ENCODE measurements at regions not wholly inside any gene's neighbourhood (a gene's known extent, or its start where the extent isn't known, plus 50 kb on each side); places are given as distances from the start of the nearest gene placed in this dataset.

DNA sequence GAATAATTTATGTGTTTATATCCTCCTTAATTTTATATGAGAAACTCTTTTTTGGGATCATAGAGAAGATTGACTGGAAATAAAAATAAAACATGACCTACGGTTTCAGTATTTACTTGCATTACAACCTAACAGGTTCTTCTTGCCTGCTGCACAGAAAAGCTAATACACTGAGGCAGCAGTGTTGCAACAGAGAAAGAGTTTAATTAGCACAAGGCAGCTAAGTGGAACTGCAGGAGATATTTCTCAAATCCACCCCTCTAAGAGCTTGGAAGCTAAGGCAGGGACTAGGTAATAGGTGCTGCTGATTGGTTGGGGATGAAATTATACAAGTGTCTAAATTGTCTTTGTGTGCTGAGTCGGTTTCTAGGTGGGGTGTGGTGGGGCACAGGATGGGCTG, 380.9 kb downstream of the DIRAS2 start:
- Histone ChIP-seq H3K23ac (ENCODE audit: low read length in 2 of 2) (no peak overlapping the region), H3K9ac (ENCODE audit: low read length) (no peak overlapping the region), H3K18ac (ENCODE audit: low read depth in 1 of 2, low read length in 2 of 2) (no peak overlapping the region), H3K4me2 (ENCODE audit: low read length, poor library complexity, severe bottlenecking) (no peak overlapping the region), H2AFZ (ENCODE audit: low read depth, low read length) (no peak overlapping the region), H2BK5ac (ENCODE audit: low read depth, low read length, poor library complexity, severe bottlenecking) (no peak overlapping the region), H2AK5ac (ENCODE audit: low read length, severe bottlenecking) (no peak overlapping the region), H4K91ac (ENCODE audit: low read length) (no peak overlapping the region), H4K8ac (ENCODE audit: low read length) (no peak overlapping the region), H3K14ac (ENCODE audit: low read length in 2 of 2) (no peak overlapping the region), H2BK15ac (ENCODE audit: low read depth, poor library complexity, severe bottlenecking) (no peak overlapping the region), H3K79me1 (replicated peaks; ENCODE audit: low read length, poor library complexity, severe bottlenecking) (no peaks in the 10 kb centered on the region), H3K4ac (ENCODE audit: low read depth in 1 of 2, low read length in 2 of 2) (no peak overlapping the region), H2BK120ac (ENCODE audit: low read depth, low read length) (no peak overlapping the region), H2BK12ac (ENCODE audit: low read length in 2 of 2) (no peak overlapping the region), H3K9me3 (ENCODE audit: control insufficient read depth, low read length) (peaks cover 21% of the 10 kb centered on the region), H3K4me1 (ENCODE audit: control insufficient read depth, insufficient read depth, low read depth, low read length) (no peaks in the 10 kb centered on the region), H3K27ac (ENCODE audit: low read length, poor library complexity, severe bottlenecking) (no peak overlapping the region), H3K27me3 (ENCODE audit: control insufficient read depth in 1 of 2, insufficient read depth in 1 of 2, low read length in 2 of 2) (no peaks in the 10 kb centered on the region), H3K36me3 (ENCODE audit: control insufficient read depth in 1 of 2, insufficient read depth in 2 of 2, low read depth in 1 of 2, low read length in 2 of 2) (no peaks in the 10 kb centered on the region), H3K4me3 (ENCODE audit: insufficient read depth in 1 of 2, low read depth in 1 of 2, low read length in 2 of 2) (no peak overlapping the region)
- 51% methylated on average over 1 of the region's 2 CpGs for WGBS
- no peak for DNase-seq

DNA sequence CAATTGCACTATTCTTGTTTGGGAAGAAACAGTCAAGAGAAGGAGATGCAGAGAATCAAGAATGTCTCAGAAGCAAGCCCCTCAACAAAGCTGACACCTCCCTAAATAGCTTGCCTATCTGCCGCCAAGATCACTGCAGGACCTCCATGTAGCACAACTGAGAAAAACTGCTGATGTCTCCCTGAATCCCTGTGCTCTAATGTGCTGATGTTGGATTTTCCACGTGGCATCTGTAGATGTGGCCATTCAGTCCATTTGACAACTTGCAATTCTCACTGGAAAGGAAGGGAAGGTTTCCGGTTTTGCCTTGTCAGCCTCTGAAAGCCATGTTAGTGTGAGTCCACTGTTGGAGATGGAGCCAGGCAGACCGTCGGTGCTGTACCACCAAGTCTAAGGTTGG, 374.0 kb downstream of the DIRAS2 start:
- Histone ChIP-seq H2BK120ac (ENCODE audit: low read depth, low read length) (no peak overlapping the region), H4K91ac (ENCODE audit: low read length) (no peak overlapping the region), H3K9ac (ENCODE audit: low read length) (no peak overlapping the region), H3K9me3 (ENCODE audit: control insufficient read depth, low read length) (no peaks in the 10 kb centered on the region), H3K23ac (ENCODE audit: low read length in 2 of 2) (no peak overlapping the region), H4K8ac (ENCODE audit: low read length) (no peak overlapping the region), H2BK15ac (ENCODE audit: low read depth, poor library complexity, severe bottlenecking) (no peak overlapping the region), H2AK5ac (ENCODE audit: low read length, severe bottlenecking) (no peak overlapping the region), H3K4me2 (ENCODE audit: low read length, poor library complexity, severe bottlenecking) (no peak overlapping the region), H3K4me3 (ENCODE audit: insufficient read depth in 1 of 2, low read depth in 1 of 2, low read length in 2 of 2) (no peak overlapping the region), H3K14ac (ENCODE audit: low read length in 2 of 2) (no peak overlapping the region), H2AFZ (ENCODE audit: low read depth, low read length) (no peak overlapping the region), H3K4ac (ENCODE audit: low read depth in 1 of 2, low read length in 2 of 2) (no peak overlapping the region), H3K36me3 (ENCODE audit: control insufficient read depth in 1 of 2, insufficient read depth in 2 of 2, low read depth in 1 of 2, low read length in 2 of 2) (peaks cover 0 to 5% of the 10 kb centered on the region in 2 experiments), H3K4me1 (ENCODE audit: control insufficient read depth, insufficient read depth, low read depth, low read length) (no peaks in the 10 kb centered on the region), H3K18ac (ENCODE audit: low read depth in 1 of 2, low read length in 2 of 2) (no peak overlapping the region), H2BK5ac (ENCODE audit: low read depth, low read length, poor library complexity, severe bottlenecking) (no peak overlapping the region), H3K27me3 (ENCODE audit: control insufficient read depth in 1 of 2, insufficient read depth in 1 of 2, low read length in 2 of 2) (no peaks in the 10 kb centered on the region), H3K27ac (ENCODE audit: low read length, poor library complexity, severe bottlenecking) (no peak overlapping the region), H2BK12ac (ENCODE audit: low read length in 2 of 2) (no peak overlapping the region), H3K79me1 (replicated peaks; ENCODE audit: low read length, poor library complexity, severe bottlenecking) (peaks cover 4% of the 10 kb centered on the region)
- 83% methylated on average over 5 of the region's 5 CpGs for WGBS
- no peak for DNase-seq

DNA sequence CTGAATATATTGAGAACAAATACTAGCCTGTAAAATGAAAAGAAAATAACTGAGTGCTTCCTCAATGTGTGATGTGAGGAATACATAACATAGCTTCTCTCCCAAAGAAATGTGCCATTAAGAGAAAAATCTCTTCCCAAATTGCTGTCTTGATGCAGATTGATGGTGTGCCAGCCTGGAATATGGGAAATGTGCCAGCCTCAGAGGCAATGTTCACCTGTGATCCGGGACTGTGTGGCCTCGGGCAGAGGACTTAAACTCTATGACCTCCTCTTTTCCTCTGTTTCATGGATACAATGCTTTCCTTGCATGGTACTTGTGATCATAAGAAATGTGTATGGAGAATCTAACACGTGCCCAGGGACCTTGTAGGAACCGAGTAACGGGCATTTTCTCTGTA, 370.9 kb downstream of the DIRAS2 start:
- Histone ChIP-seq H3K23ac (ENCODE audit: low read length in 2 of 2) (no peak overlapping the region), H3K4me2 (ENCODE audit: low read length, poor library complexity, severe bottlenecking) (no peak overlapping the region)
- 100% methylated on average over 2 of the region's 5 CpGs for WGBS

DNA sequence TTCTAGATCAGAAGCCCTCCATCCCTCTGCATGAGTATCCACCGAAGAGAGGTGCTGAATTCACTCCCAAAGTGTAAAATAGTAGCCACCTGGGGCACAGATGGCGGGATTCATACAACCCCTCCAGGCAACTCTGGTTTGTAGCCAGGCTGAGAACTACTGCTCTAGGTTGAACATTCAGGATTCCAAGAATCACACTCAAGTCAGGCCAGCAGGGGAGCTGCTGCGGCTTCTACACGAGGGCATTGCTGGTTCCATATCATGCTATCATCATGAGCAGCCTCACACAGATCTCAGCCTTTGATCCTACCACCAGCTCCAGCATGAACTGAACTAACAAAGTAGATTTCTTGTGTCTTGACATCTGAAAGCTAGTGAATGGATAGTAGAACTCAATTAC, 367.9 kb downstream of the DIRAS2 start:
- H3K23ac ChIP-seq (ENCODE audit: low read length in 2 of 2) = no peak overlapping the region
- peak overlapping the region in 1 of 2 experiments; percentile 12 for H3K4me3 ChIP-seq (ENCODE audit: insufficient read depth in 1 of 2, low read depth in 1 of 2, low read length in 2 of 2)

More for the DNA sequence above, 370.9 kb downstream of the DIRAS2 start:
- Histone ChIP-seq H3K4me1 (ENCODE audit: control insufficient read depth, insufficient read depth, low read depth, low read length) (no peaks in the 10 kb centered on the region), H3K9ac (ENCODE audit: low read length) (no peak overlapping the region), H2BK12ac (ENCODE audit: low read length in 2 of 2) (no peak overlapping the region), H4K8ac (ENCODE audit: low read length) (no peak overlapping the region), H3K27ac (ENCODE audit: low read length, poor library complexity, severe bottlenecking) (no peak overlapping the region), H2BK120ac (ENCODE audit: low read depth, low read length) (no peak overlapping the region), H3K36me3 (ENCODE audit: control insufficient read depth in 1 of 2, insufficient read depth in 2 of 2, low read depth in 1 of 2, low read length in 2 of 2) (peaks cover 0 to 8% of the 10 kb centered on the region in 2 experiments), H2AK5ac (ENCODE audit: low read length, severe bottlenecking) (no peak overlapping the region), H2AFZ (ENCODE audit: low read depth, low read length) (no peak overlapping the region), H3K27me3 (ENCODE audit: control insufficient read depth in 1 of 2, insufficient read depth in 1 of 2, low read length in 2 of 2) (no peaks in the 10 kb centered on the region), H3K79me1 (replicated peaks; ENCODE audit: low read length, poor library complexity, severe bottlenecking) (peaks cover 4% of the 10 kb centered on the region), H3K9me3 (ENCODE audit: control insufficient read depth, low read length) (peaks cover 13% of the 10 kb centered on the region), H2BK5ac (ENCODE audit: low read depth, low read length, poor library complexity, severe bottlenecking) (no peak overlapping the region), H2BK15ac (ENCODE audit: low read depth, poor library complexity, severe bottlenecking) (no peak overlapping the region), H3K14ac (ENCODE audit: low read length in 2 of 2) (no peak overlapping the region), H3K4me3 (ENCODE audit: insufficient read depth in 1 of 2, low read depth in 1 of 2, low read length in 2 of 2) (no peak overlapping the region), H3K4ac (ENCODE audit: low read depth in 1 of 2, low read length in 2 of 2) (no peak overlapping the region), H4K91ac (ENCODE audit: low read length) (no peak overlapping the region), H3K18ac (ENCODE audit: low read depth in 1 of 2, low read length in 2 of 2) (no peak overlapping the region)
- no peak for DNase-seq

More for the DNA sequence above, 367.9 kb downstream of the DIRAS2 start:
- H2BK15ac ChIP-seq (ENCODE audit: low read depth, poor library complexity, severe bottlenecking) = no peak overlapping the region
- no peak overlapping the region for H3K4ac ChIP-seq (ENCODE audit: low read depth in 1 of 2, low read length in 2 of 2)
- no peak overlapping the region for H3K9ac ChIP-seq (ENCODE audit: low read length)
- 71% methylated on average over 4 of the region's 4 CpGs for WGBS
- no peak overlapping the region for H3K18ac ChIP-seq (ENCODE audit: low read depth in 1 of 2, low read length in 2 of 2)
- H3K4me2 ChIP-seq (ENCODE audit: low read length, poor library complexity, severe bottlenecking) = no peak overlapping the region
- H3K14ac ChIP-seq (ENCODE audit: low read length in 2 of 2) = no peak overlapping the region
- H3K79me1 ChIP-seq (replicated peaks; ENCODE audit: low read length, poor library complexity, severe bottlenecking) = peaks cover 1% of the 10 kb centered on the region
- H2BK120ac ChIP-seq (ENCODE audit: low read depth, low read length) = no peak overlapping the region
- no peaks in the 10 kb centered on the region for H3K27me3 ChIP-seq (ENCODE audit: control insufficient read depth in 1 of 2, insufficient read depth in 1 of 2, low read length in 2 of 2)
- no peak overlapping the region for H2AFZ ChIP-seq (ENCODE audit: low read depth, low read length)
- H2BK12ac ChIP-seq (ENCODE audit: low read length in 2 of 2) = no peak overlapping the region
- no peak overlapping the region for H4K91ac ChIP-seq (ENCODE audit: low read length)
- peaks cover 0 to 8% of the 10 kb centered on the region in 2 experiments for H3K36me3 ChIP-seq (ENCODE audit: control insufficient read depth in 1 of 2, insufficient read depth in 2 of 2, low read depth in 1 of 2, low read length in 2 of 2)
- no peak overlapping the region for H2BK5ac ChIP-seq (ENCODE audit: low read depth, low read length, poor library complexity, severe bottlenecking)
- peaks cover 13% of the 10 kb centered on the region for H3K9me3 ChIP-seq (ENCODE audit: control insufficient read depth, low read length)
- H3K27ac ChIP-seq (ENCODE audit: low read length, poor library complexity, severe bottlenecking) = no peak overlapping the region
- H4K8ac ChIP-seq (ENCODE audit: low read length) = no peak overlapping the region
- H3K4me1 ChIP-seq (ENCODE audit: control insufficient read depth, insufficient read depth, low read depth, low read length) = no peaks in the 10 kb centered on the region
- no peak overlapping the region for H2AK5ac ChIP-seq (ENCODE audit: low read length, severe bottlenecking)
- no peak for DNase-seq
